ENCODE measurements at regions not wholly inside any gene's neighbourhood (a gene's known extent, or its start where the extent isn't known, plus 50 kb on each side); places are given as distances from the start of the nearest gene placed in this dataset.
"Not testable (repeated sequence)": the region's sequence is repeated elsewhere in the genome, so short reads cannot be mapped to it uniquely, and the experiment has no call there.

- Mint-ChIP-seq H3K9me3 (ENCODE audit: low read depth, unreplicated experiment) (no peaks in the 10 kb centered on the region), H3K36me3 (ENCODE audit: insufficient read depth, unreplicated experiment) (no peaks in the 10 kb centered on the region), H3K4me1 (ENCODE audit: low read depth, unreplicated experiment) (no peaks in the 10 kb centered on the region), H3K27me3 (ENCODE audit: unreplicated experiment) (peaks cover 60% of the 10 kb centered on the region), H3K27ac (ENCODE audit: unreplicated experiment) (no peak overlapping the region), H3K4me3 (ENCODE audit: low read depth, unreplicated experiment) (no peak overlapping the region)
- CTCF ChIA-PET, result no interaction called here
- DNase-seq, result no peak
- no peak for TF ChIP-seq CTCF (IDR thresholded peaks at IDR 0.05; ENCODE audit: unreplicated experiment)
- BruUV-seq (replicated peaks), result no TSS peak
- intact Hi-C loops (cut with micrococcal nuclease; ENCODE audit: unreplicated experiment), result no loop called here
Observed at GRCh38 chr16:88131966-88132365, 180.7 kb downstream of the BANP start.

GRCh38 chr16:88132836-88133506 is 181.7 kb downstream of the BANP start:
- Mint-ChIP-seq H3K36me3 (ENCODE audit: insufficient read depth, unreplicated experiment) (no peaks in the 10 kb centered on the region), H3K27ac (ENCODE audit: unreplicated experiment) (no peak overlapping the region), H3K9me3 (ENCODE audit: low read depth, unreplicated experiment) (peaks cover 5% of the 10 kb centered on the region), H3K27me3 (ENCODE audit: unreplicated experiment) (peaks cover 50% of the 10 kb centered on the region), H3K4me1 (ENCODE audit: low read depth, unreplicated experiment) (no peaks in the 10 kb centered on the region), H3K4me3 (ENCODE audit: low read depth, unreplicated experiment) (no peak overlapping the region)
- BruUV-seq (replicated peaks), result no TSS peak
- TF ChIP-seq CTCF (IDR thresholded peaks at IDR 0.05; ENCODE audit: unreplicated experiment), result no peak
- intact Hi-C loops (cut with micrococcal nuclease; ENCODE audit: unreplicated experiment), result no loop called here
- DNase-seq, result no peak
- CTCF ChIA-PET, result no interaction called here

- intact Hi-C loops (cut with micrococcal nuclease; ENCODE audit: unreplicated experiment), result no loop called here
- Mint-ChIP-seq H3K27me3 (ENCODE audit: unreplicated experiment) (peaks cover 45% of the 10 kb centered on the region), H3K27ac (ENCODE audit: unreplicated experiment) (no peak overlapping the region), H3K4me3 (ENCODE audit: low read depth, unreplicated experiment) (no peak overlapping the region), H3K9me3 (ENCODE audit: low read depth, unreplicated experiment) (peaks cover 5% of the 10 kb centered on the region), H3K4me1 (ENCODE audit: low read depth, unreplicated experiment) (no peaks in the 10 kb centered on the region), H3K36me3 (ENCODE audit: insufficient read depth, unreplicated experiment) (no peaks in the 10 kb centered on the region)
- DNase-seq, result no peak
- CTCF ChIA-PET, result no interaction called here
- no TSS peak for BruUV-seq (replicated peaks)
- TF ChIP-seq CTCF (IDR thresholded peaks at IDR 0.05; ENCODE audit: unreplicated experiment), result no peak
Observed at GRCh38 chr16:88133507-88133843, 182.2 kb downstream of the BANP start.

GRCh38 chr16:88134172-88134898 is 183.1 kb downstream of the BANP start:
- peaks cover 37% of the 10 kb centered on the region for H3K27me3 Mint-ChIP-seq (ENCODE audit: unreplicated experiment)
- H3K27ac Mint-ChIP-seq (ENCODE audit: unreplicated experiment); H3K4me1 Mint-ChIP-seq (ENCODE audit: low read depth, unreplicated experiment); CTCF ChIA-PET; H3K9me3 Mint-ChIP-seq (ENCODE audit: low read depth, unreplicated experiment); intact Hi-C loops (cut with micrococcal nuclease; ENCODE audit: unreplicated experiment); BruUV-seq (replicated peaks); H3K4me3 Mint-ChIP-seq (ENCODE audit: low read depth, unreplicated experiment); H3K36me3 Mint-ChIP-seq (ENCODE audit: insufficient read depth, unreplicated experiment); DNase-seq: not testable (repeated sequence)

GRCh38 chr16:88134899-88135682 is 183.9 kb downstream of the BANP start:
- H3K4me3 Mint-ChIP-seq (ENCODE audit: low read depth, unreplicated experiment); intact Hi-C loops (cut with micrococcal nuclease; ENCODE audit: unreplicated experiment); H3K36me3 Mint-ChIP-seq (ENCODE audit: insufficient read depth, unreplicated experiment); DNase-seq; H3K27ac Mint-ChIP-seq (ENCODE audit: unreplicated experiment); H3K4me1 Mint-ChIP-seq (ENCODE audit: low read depth, unreplicated experiment); BruUV-seq (replicated peaks); CTCF ChIA-PET; H3K9me3 Mint-ChIP-seq (ENCODE audit: low read depth, unreplicated experiment): not testable (repeated sequence)
- peaks cover 30% of the 10 kb centered on the region for H3K27me3 Mint-ChIP-seq (ENCODE audit: unreplicated experiment)

- CTCF ChIA-PET; H3K9me3 Mint-ChIP-seq (ENCODE audit: low read depth, unreplicated experiment); intact Hi-C loops (cut with micrococcal nuclease; ENCODE audit: unreplicated experiment); DNase-seq; BruUV-seq (replicated peaks); H3K36me3 Mint-ChIP-seq (ENCODE audit: insufficient read depth, unreplicated experiment); H3K27ac Mint-ChIP-seq (ENCODE audit: unreplicated experiment); H3K4me3 Mint-ChIP-seq (ENCODE audit: low read depth, unreplicated experiment); H3K4me1 Mint-ChIP-seq (ENCODE audit: low read depth, unreplicated experiment): not testable (repeated sequence)
- H3K27me3 Mint-ChIP-seq (ENCODE audit: unreplicated experiment), result peaks cover 30% of the 10 kb centered on the region
Observed at GRCh38 chr16:88136211-88136713, 185.0 kb downstream of the BANP start.

- BruUV-seq (replicated peaks); intact Hi-C loops (cut with micrococcal nuclease; ENCODE audit: unreplicated experiment); H3K9me3 Mint-ChIP-seq (ENCODE audit: low read depth, unreplicated experiment); H3K4me1 Mint-ChIP-seq (ENCODE audit: low read depth, unreplicated experiment); H3K4me3 Mint-ChIP-seq (ENCODE audit: low read depth, unreplicated experiment); H3K27ac Mint-ChIP-seq (ENCODE audit: unreplicated experiment); CTCF ChIA-PET; H3K36me3 Mint-ChIP-seq (ENCODE audit: insufficient read depth, unreplicated experiment); DNase-seq: not testable (repeated sequence)
- H3K27me3 Mint-ChIP-seq (ENCODE audit: unreplicated experiment), result peaks cover 35% of the 10 kb centered on the region
Observed at GRCh38 chr16:88136939-88137338, 185.7 kb downstream of the BANP start.
